ENCODE measurements at regions not wholly inside any gene's neighbourhood (a gene's known extent, or its start where the extent isn't known, plus 50 kb on each side); places are given as distances from the start of the nearest gene placed in this dataset.

- TF ChIP-seq SETDB1 (IDR thresholded peaks at IDR 0.05; ENCODE audit: insufficient read length, low read length), result no peak
- no peak for TF ChIP-seq ZNF654 (tag by site-specific recombination; IDR thresholded peaks at IDR 0.05; ENCODE audit: low read depth)
- no peak for TF ChIP-seq EGR2 (tag by site-specific recombination; IDR thresholded peaks at IDR 0.05; ENCODE audit: low read depth)
Measured at GRCh38 chr3:66672830-66673229, 172.0 kb upstream of the LRIG1 start.

Measured in HEK293 (cell line).